Heart left ventricle (tissue), 13 donors: ENCODE measurements at regions not wholly inside any gene's neighbourhood (a gene's known extent, or its start where the extent isn't known, plus 50 kb on each side); places are given as distances from the start of the nearest gene placed in this dataset.

Experiments used
- CTCF ChIP-seq, 12 donors: fragments of 200-600 bp; sonication (generic) in 4 of 12; IDR thresholded peaks; one replicate each; pipeline versions ENCODE4 v1.5.0 to v1.8.0; 2018 to 2022; ENCODE audit warnings: antibody characterized with exemption in 12 of 12, mild to moderate bottlenecking in 5 of 12
- POLR2A ChIP-seq, 2 donors: fragments of 450-650 bp; IDR thresholded peaks; one replicate each; pipeline ENCODE4 v1.6.1; 2017; ENCODE audit warnings: antibody characterized with exemption in 2 of 2, mild to moderate bottlenecking in 2 of 2, moderate library complexity in 2 of 2
- donor health status: ischemic (EF 13 %, LVEDD 7.1; RV severe dilation, severe dysfunction).
- donor health status: DM: no; HTN: yes; CAD: no.
- donor health status: DM: no; HTN: no; CAD: no.
- donor health status: ischemic (EF 25% LVEDD 6.9; RV normal size, moderate dysfunction).
- donor health status: ischemic (EF 25% LVEDD 5.7; RV mildly dilated, moderate dysfunction).
- donor health status: ischemic (EF 35%, LVEDD 5.7; RV mildly dilated, moderate dysfunction).
- donor health status: nonischemic (EF 11% LVEDD 7.7; RV severe dilation, severe dysfunction).
- donor health status: DM: yes; HTN: yes; CAD: no.
- donor health status: PGD.
- donor health status: ischemic (EF 29% LVEDD 5.4; RV normal size, mild dysfunction).
- donor health status: nonischemic (EF 23%, LVEDD 6.1; RV moderate dilation, normal function).

GRCh38 chr12:45623940-45624339 lies 105.6 kb upstream of the ARID2 start:
- TF ChIP-seq CTCF (IDR thresholded peaks at IDR 0.05) = no peak
- TF ChIP-seq POLR2A (IDR thresholded peaks at IDR 0.05) = no peak
